Renal cortex interstitium (tissue), 11 donors: ENCODE measurements at regions not wholly inside any gene's neighbourhood (a gene's known extent, or its start where the extent isn't known, plus 50 kb on each side); places are given as distances from the start of the nearest gene placed in this dataset.
"Not testable (repeated sequence)": the region's sequence is repeated elsewhere in the genome, so short reads cannot be mapped to it uniquely, and the experiment has no call there.

ENCODE experiments used
- DNase-seq, 11 donors: peaks; one replicate each; pipeline ENCODE4 v3.0.0-alpha.2; 2013; ENCODE audit warnings: low read depth in 9 of 11, low spot score in 4 of 11; ENCODE audit errors: extremely low read depth in 1 of 11

DNA sequence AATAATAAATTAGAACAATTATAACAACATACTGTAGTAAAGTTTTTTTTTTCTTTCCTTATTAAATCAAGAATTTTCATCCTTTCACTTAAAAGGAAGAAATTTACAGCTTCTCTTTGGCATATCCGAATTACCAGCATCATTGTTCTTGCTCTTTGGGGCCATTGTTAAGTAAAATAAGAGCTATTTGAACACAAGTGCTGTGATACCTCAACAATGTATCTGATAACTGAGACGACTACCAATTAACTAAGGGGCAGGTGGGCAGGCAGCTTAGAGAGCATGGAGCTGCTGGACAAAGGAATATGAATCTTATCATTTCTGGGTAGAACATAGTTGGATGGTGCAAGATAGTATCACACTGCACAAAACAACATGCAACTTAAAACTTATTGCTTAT lies 719.9 kb upstream of the TMPRSS15 start:
- DNase-seq: no peak

- no peak for DNase-seq
These were observed 721.1 kb upstream of the TMPRSS15 start for GRCh38 chr21:19124691-19125090.

- no peak for DNase-seq
These were observed 726.9 kb upstream of the TMPRSS15 start for GRCh38 chr21:19130379-19131028.

DNA sequence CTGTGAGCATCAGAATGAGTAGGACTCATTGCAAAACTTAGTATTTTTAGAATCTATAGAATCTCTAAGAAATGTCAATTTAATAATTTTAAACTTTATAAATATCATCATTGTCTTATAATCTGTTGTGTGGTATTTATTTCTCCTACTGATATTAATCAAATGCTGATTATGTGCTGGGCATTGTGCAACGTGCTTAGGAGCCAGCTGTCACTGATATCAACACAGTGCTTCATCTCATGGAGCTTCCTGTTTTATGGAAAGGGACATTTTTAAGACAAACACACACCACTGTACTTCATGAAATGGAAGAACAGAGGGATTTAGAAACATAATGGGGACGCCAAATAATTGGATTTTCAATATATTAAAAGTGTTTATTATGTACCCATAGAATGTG lies 737.9 kb upstream of the TMPRSS15 start:
- DNase-seq: no peak

- no peak for DNase-seq
These were observed 742.2 kb upstream of the TMPRSS15 start for GRCh38 chr21:19145682-19146293.

DNA sequence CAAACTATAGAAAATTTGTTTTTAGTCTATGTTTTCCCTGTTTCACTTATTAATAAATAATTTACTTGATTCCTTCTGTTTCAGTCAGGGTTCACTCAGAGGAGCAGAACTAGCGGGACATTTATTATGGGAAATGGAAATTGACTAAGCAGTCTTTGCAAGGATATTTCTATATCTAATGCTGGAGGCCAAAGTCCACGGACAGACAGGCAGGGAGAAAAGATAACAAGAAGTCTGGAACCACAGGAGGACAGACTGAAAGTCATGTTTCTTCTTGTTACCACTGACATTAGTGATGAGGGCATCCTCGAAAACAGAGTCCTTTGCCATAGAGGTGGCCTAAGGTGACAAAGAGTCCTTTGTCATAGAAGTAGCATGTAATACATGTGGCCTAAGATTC lies 744.5 kb upstream of the TMPRSS15 start:
- DNase-seq: no peak

- no peak for DNase-seq
These were observed 768.0 kb upstream of the TMPRSS15 start for GRCh38 chr21:19171585-19171984.

DNA sequence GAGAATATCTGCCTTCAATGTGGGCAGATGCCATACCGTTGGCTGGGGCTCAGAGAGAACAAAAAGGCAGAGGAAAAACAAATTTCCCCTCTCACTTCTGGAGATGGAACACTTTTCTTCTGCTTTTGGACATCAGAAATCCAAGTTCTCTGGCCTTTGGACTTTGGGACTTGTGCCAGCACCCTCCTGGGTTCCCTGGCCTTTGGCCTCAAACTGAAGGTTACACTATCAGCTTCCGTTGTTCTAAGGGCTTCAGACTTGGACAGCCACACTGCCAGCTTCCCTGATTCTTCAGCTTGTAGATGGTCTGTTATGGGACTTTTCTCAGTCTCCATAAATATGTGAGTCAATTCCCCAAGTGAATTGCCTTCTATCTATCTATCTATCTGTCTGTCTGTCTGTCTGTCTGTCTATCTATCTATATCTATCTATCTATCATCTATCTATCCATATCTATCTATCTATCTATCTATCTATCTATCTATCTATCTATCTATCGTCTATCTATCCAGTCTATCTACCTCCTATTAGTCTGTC lies 778.1 kb upstream of the TMPRSS15 start:
- no peak for DNase-seq

DNA sequence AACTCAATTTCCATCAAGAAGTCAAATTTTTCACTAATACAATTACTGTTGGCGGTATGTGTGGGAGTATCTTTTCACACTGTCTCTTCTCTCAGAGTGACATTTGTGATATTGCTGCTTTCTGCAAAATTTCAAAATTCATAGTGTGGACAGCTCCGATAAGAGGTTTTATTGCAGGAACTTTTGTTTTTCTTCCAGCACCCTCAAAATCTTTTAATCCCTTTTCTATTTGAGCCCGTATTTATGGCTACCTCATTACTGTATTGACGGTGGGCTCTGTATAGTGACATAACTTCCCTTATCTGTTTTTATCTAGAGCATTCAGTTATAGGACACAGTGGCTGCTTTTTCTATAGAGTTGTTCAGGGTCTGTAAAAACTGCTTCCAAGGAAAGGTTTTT lies 794.4 kb upstream of the TMPRSS15 start:
- no peak for DNase-seq

DNA sequence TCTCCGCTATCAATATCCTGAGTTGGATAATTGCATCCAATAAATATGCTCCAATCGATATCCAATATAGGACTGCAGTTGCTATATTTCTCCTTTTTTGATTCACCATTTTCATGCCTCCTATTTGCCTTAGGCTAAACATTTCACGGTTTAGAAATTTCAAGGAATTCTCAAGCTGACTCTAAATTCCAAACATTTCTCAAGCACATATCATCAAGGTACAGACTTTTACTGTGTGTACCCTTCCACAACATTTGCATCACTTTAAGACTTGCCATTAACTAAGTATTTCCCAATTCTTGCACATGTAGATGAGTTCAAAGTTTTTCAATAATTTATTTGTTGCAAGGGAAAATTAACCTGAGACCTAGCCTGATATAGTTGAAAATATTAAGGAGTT lies 795.2 kb upstream of the TMPRSS15 start:
- DNase-seq: peak in 2 of 11 donors; percentile 9

- DNase-seq: no peak
These were observed 814.6 kb upstream of the TMPRSS15 start for GRCh38 chr21:19218163-19218562.

GRCh38 chr21:19224090-19224489 lies 820.5 kb upstream of the TMPRSS15 start:
- no peak for DNase-seq

DNA sequence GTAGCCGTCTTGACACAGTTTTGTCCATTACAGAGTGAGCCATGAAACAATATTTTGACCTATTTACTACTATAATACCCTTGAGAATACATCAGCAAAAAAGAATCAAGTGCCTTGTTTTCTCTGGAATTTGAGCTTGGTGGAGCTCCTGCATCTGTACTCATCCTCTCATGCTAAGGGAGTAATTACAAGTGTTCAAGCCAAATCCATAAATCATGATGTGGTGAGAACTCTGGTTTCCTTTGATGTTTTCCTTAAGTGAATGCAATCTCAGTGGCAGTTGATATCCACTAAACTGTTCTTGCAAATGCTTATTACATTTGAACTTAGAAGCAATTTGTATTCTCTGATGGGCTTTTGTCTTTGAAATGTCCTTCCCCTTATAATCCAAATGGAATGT lies 824.6 kb upstream of the TMPRSS15 start:
- peak; percentile 15 to 75 (median 55) for DNase-seq

DNA sequence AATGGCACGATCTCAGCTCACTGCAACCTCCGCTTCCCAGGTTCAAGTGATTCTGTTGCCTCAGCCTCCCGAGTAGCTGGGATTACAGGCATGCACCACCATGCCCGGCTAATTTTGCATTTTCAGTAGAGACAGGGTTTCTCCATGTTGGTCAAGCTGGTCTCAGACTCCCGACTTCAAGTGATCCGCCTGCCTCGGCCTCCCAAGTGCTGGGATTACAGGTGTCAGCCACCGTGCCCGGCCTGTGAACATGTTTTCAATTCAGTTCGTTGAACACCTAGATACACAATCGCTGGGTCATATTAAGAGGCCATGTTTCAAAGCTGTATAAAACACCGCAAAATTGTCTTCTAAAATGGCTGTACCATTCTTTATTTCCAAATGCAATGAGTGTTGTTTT lies 830.3 kb upstream of the TMPRSS15 start:
- not testable (repeated sequence) for DNase-seq

- no peak for DNase-seq
These were observed 832.6 kb upstream of the TMPRSS15 start for GRCh38 chr21:19236209-19236608.

DNA sequence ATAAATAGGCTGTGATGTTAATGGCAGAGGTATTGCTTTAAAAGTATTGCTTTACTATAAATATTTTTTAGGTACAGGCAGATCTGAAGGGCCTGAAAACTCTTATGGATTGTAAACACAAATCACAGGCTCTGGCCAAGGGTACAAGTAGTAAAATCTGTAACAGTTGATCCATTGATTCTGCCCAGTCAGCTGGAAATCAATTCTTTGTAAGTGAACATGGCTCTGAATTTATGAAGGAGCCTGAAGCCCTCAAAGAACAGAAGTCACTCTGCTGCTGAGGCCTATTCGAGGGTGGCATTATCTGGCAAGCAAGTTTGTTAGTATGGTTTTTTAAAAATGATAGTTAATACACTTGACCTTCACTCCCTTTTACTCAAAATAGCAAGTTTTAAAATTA lies 834.0 kb upstream of the TMPRSS15 start:
- peak in 1 of 11 donors; percentile 2 for DNase-seq

DNA sequence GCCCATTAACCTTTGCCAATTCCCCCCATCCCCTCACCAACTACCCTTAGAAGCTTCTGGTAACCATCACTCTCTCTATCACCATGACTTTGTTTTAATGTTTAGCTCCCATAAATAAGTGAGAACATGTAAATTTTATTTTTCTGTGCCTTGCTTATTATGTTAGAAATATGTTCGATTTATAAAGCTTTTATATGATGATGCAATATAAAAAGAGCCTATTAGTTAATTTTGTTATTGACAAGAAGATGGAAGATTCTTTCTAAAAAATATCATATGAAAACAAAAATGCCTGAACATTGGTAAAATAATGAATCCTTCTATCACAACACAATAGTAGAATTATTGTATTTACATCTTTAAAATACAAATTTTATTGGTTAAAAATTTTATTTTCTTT lies 836.1 kb upstream of the TMPRSS15 start:
- DNase-seq: no peak

DNA sequence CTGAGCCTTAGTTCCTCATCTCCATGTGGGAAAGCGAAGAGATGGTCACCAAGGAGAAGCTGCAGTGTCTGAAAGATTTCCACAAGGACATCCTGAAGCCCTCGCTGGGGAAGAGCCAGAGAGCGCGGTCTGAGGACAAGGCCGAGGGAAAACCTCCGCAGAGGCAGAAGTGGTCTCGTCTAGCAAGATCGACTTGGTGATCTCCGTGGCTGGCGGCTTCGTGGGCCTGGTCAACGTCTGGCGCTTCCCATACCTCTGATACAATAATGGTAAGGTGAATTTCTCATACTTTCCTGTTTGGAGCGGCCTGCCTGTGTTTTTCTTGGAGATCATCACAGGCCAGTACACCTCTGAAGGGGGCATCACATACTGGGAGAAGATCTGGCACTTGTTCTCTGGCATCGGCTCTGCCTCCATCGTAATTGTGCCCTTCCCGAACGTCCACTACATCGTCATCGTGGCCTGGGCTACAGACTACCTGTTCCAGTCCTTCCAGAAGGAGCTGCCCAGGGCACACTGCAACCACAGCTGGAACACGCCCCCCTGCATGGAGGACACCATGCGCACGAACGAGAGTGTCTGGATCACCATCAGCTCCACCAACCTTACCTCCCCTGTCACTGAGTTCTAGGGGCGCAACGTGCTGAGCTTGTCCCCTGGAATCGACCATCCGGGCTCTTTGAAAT lies 841.1 kb upstream of the TMPRSS15 start:
- DNase-seq: no peak

DNA sequence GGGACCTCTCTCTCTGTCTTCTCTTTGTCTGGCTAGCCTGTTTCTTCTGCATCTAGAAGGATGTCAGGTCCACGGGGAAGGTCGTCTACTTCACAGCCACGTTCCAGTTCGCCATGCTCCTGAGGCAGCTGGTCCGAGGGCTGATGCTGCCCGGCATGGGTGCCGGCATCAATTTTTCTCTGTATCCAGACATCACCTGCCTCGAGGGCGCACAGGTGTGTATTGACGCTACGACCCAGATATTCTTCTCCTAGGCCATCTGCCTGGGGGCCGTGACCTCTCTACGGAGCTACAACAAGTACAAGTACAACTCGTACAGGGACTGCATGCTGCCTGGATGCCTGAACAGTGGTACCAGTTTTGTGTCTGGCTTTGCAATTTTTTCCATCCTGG lies 841.6 kb upstream of the TMPRSS15 start:
- no peak for DNase-seq

DNA sequence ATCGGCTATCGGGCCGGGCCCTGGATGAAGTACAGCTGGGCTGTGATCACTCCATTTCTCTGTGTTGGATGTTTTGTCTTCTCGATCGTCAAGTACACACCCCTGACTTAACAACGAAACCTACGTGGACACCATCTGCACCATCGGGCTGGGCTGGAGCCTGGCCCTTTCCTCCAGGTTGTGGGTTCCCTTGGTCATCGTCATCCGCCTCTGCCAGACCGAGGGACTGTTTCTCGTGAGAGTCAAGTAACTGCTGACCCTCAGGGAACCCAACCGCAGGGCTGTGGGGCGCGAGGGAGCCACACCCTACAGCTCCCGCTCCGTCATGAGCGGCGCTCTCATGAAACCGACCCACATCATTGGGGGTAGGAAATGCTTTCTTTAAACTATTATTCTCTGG lies 842.4 kb upstream of the TMPRSS15 start:
- no peak for DNase-seq
